ENCODE measurements at regions not wholly inside any gene's neighbourhood (a gene's known extent, or its start where the extent isn't known, plus 50 kb on each side); places are given as distances from the start of the nearest gene placed in this dataset.

GRCh38 chr7:119102291-119102690, 877.8 kb downstream of the ANKRD7 start:
- TF ChIP-seq CTCF (conservative IDR thresholded peaks at IDR 0.05) (no peak), EZH2 (IDR thresholded peaks at IDR 0.05; ENCODE audit: low read depth) (no peak)
